GM12878 (cell line): ENCODE measurements at regions not wholly inside any gene's neighbourhood (a gene's known extent, or its start where the extent isn't known, plus 50 kb on each side); places are given as distances from the start of the nearest gene placed in this dataset.
"Not testable (repeated sequence)": the region's sequence is repeated elsewhere in the genome, so short reads cannot be mapped to it uniquely, and the experiment has no call there.

ENCODE experiments used
- ATAC-seq: fragments of 200-7000 bp; cut with Tn5 transposase; 3 replicates; pipeline ENCODE4 v1.9.1; 2020; ENCODE audit warnings: mild to moderate bottlenecking, moderate library complexity
- BruUV-seq: library from RNA; stranded (reverse); fragments of 400-500 nt; replicated peaks from 2 replicates; lab custom pipeline; 2021; lab: Mats Ljungman, UMichigan
- CTCF ChIA-PET: fragments of 300-600 bp; sonication (Branson Sonifier 250); formaldehyde crosslinking; extraction: SDS; loops from one replicate; lab custom pipeline; 2021; ENCODE audit warnings: inconsistent platforms; lab: Yijun Ruan, JAX
- POLR2A ChIA-PET: fragments of 350-600 bp; formaldehyde crosslinking; extraction: SDS; loops from one replicate; lab custom pipeline; 2021; ENCODE audit warnings: inconsistent platforms; lab: Charles Lee
- RAD21 ChIA-PET: fragments of 300-600 bp; sonication (Branson Sonifier 250); formaldehyde crosslinking; loops from one replicate; lab custom pipeline; 2023; ENCODE audit warnings: antibody characterized with exemption; ENCODE audit not compliant: unreplicated experiment; lab: Charles Lee
- SMC1A ChIA-PET: fragments of 300-600 bp; sonication (Branson Sonifier 250); formaldehyde crosslinking; loops from one replicate; lab custom pipeline; 2023; ENCODE audit not compliant: unreplicated experiment, uncharacterized antibody; lab: Charles Lee
- DNase-seq: peaks from one replicate; pipeline ENCODE4 v3.0.0-alpha.2; 2011; ENCODE audit warnings: low read depth, low spot score
- FAIRE-seq: peaks from 3 replicates; lab custom pipeline; 2011; peaks lifted over from hg19 to GRCh38; lab: Jason Lieb, UNC
- H2AFZ ChIP-seq: 2 replicates; pipeline ENCODE4 v1.6.0; 2011; ENCODE audit warnings: low read depth, low read length, control low read depth; ENCODE audit not compliant: control insufficient read depth
- H3K27ac ChIP-seq: 2 replicates; pipeline ENCODE4 v1.5.1; 2011; ENCODE audit warnings: control low read depth; ENCODE audit not compliant: control insufficient read depth, insufficient read depth
- H3K27me3 ChIP-seq, 2 experiments: replicated peaks in 1 of 2; 2 replicates each; pipeline versions ENCODE4 v1.6.0 to v1.6.1; 2011; ENCODE audit warnings: low read length in 1 of 2; ENCODE audit not compliant: control insufficient read depth in 2 of 2, insufficient read depth in 2 of 2
- H3K36me3 ChIP-seq, 2 experiments: 2 replicates each; pipeline ENCODE4 v1.5.1; 2011; ENCODE audit warnings: low read length in 1 of 2; ENCODE audit not compliant: control insufficient read depth in 2 of 2, insufficient read depth in 2 of 2
- H3K4me1 ChIP-seq: 2 replicates; pipeline ENCODE4 v1.6.1; 2011; ENCODE audit warnings: mild to moderate bottlenecking, low read length, moderate library complexity, mixed read lengths; ENCODE audit not compliant: control insufficient read depth, insufficient read depth
- H3K4me2 ChIP-seq: 2 replicates; pipeline ENCODE4 v1.6.0; 2011; ENCODE audit warnings: control low read depth; ENCODE audit not compliant: control insufficient read depth, insufficient read depth
- H3K4me3 ChIP-seq: fragments of 200-600 bp; sonication (generic); 2 replicates; pipeline ENCODE4 v1.5.1; 2016
- H3K79me2 ChIP-seq: 2 replicates; pipeline ENCODE4 v1.6.0; 2011; ENCODE audit warnings: low read length; ENCODE audit not compliant: control insufficient read depth, insufficient read depth
- H3K9ac ChIP-seq: 2 replicates; pipeline ENCODE4 v1.8.0; 2011; ENCODE audit warnings: low read length, control low read depth, mixed read lengths; ENCODE audit not compliant: control insufficient read depth, insufficient read depth
- H3K9me3 ChIP-seq: replicated peaks from 3 replicates; pipeline ENCODE4 v1.5.1; 2011; ENCODE audit warnings: mild to moderate bottlenecking, low read length; ENCODE audit not compliant: control insufficient read depth, insufficient read depth
- H4K20me1 ChIP-seq: 2 replicates; pipeline ENCODE4 v1.6.0; 2011; ENCODE audit not compliant: control insufficient read depth, insufficient read depth
- RB1 ChIP-seq: fragments of 450-650 bp; formaldehyde crosslinking; IDR thresholded peaks from 2 replicates; pipeline ENCODE4 v1.6.1; 2017; ENCODE audit warnings: mild to moderate bottlenecking, borderline replicate concordance
- TARDBP ChIP-seq: IDR thresholded peaks from 2 replicates; pipeline ENCODE4 v1.6.1; 2016; ENCODE audit warnings: borderline replicate concordance
- WGBS: methylation state at CpG from one replicate; pipeline ENCODE4 v1.1.6; 2016; ENCODE audit warnings: low lambda C conversion rate; ENCODE audit not compliant: insufficient replicate concordance, insufficient coverage; ENCODE audit errors: missing lambda C conversion rate; 5-methylcytosine and 5-hydroxymethylcytosine counted together
- in situ Hi-C: fragments of 300-500 bp; cut with MboI; formaldehyde crosslinking; loops from 9 replicates; pipeline ENCODE4 v1.14.3; 2018; ENCODE audit warnings: mixed read lengths
- intact Hi-C: fragments of 100-400 bp; cut with micrococcal nuclease; formaldehyde crosslinking; loops from one replicate; pipeline ENCODE4 v1.14.2; 2022; ENCODE audit not compliant: unreplicated experiment

- Histone ChIP-seq H3K4me2 (no peak overlapping the region), H3K9me3 (no peaks in the 10 kb centered on the region), H2AFZ (no peak overlapping the region), H3K79me2 (no peaks in the 10 kb centered on the region), H3K27ac (no peak overlapping the region), H3K27me3 (peaks cover 0 to 4% of the 10 kb centered on the region in 2 experiments; a peak in 1 of 4 replicates), H3K4me3 (no peak overlapping the region), H3K9ac (no peak overlapping the region), H3K36me3 (no peaks in the 10 kb centered on the region), H3K4me1 (no peaks in the 10 kb centered on the region), H4K20me1 (no peaks in the 10 kb centered on the region)
- intact Hi-C loops (no loop called here), in situ Hi-C loops (no loop called here)
- WGBS = 48% methylated on average over 3 of the region's 3 CpGs
- TF ChIP-seq RB1 = no peak
- no peak for TF ChIP-seq TARDBP
- ChIA-PET CTCF (no interaction called here), SMC1A (interaction anchor here (1.5 kb wide), 1 partner anchor 46 kb away, joined by 5 read pairs; no protein-coding TSS in a partner anchor), RAD21 (no interaction called here), POLR2A (no interaction called here)
- ATAC-seq (no peak), DNase-seq (no peak), FAIRE-seq (no peak)
- BruUV-seq = no TSS peak
Measured at GRCh38 chr7:121676168-121676567, 196.8 kb upstream of the PTPRZ1 start.

GRCh38 chr7:121674455-121674854 lies 198.5 kb upstream of the PTPRZ1 start:
- ATAC-seq, H2AFZ ChIP-seq, H3K79me2 ChIP-seq, BruUV-seq, H3K27ac ChIP-seq, DNase-seq, RAD21 ChIA-PET, CTCF ChIA-PET, H3K27me3 ChIP-seq, H3K4me1 ChIP-seq, SMC1A ChIA-PET, FAIRE-seq, H4K20me1 ChIP-seq, H3K36me3 ChIP-seq, in situ Hi-C loops, intact Hi-C loops, H3K4me2 ChIP-seq, POLR2A ChIA-PET, H3K9me3 ChIP-seq, H3K9ac ChIP-seq, H3K4me3 ChIP-seq: not testable (repeated sequence)
- 13% methylated on average over 2 of the region's 2 CpGs for WGBS
